ENCODE measurements at regions not wholly inside any gene's neighbourhood (a gene's known extent, or its start where the extent isn't known, plus 50 kb on each side); places are given as distances from the start of the nearest gene placed in this dataset.
"Not testable (repeated sequence)": the region's sequence is repeated elsewhere in the genome, so short reads cannot be mapped to it uniquely, and the experiment has no call there.

GRCh38 chr1:104593413-104594187 is 843.9 kb downstream of the AMY1C start:
- Histone ChIP-seq H3K36me3 (ENCODE audit: control insufficient read depth, insufficient read depth, low read length) (no peaks in the 10 kb centered on the region), H3K27me3 (ENCODE audit: control insufficient read depth, insufficient read depth, low read length) (no peaks in the 10 kb centered on the region), H3K9ac (ENCODE audit: low read length) (no peak overlapping the region), H3K27ac (ENCODE audit: low read depth, low read length) (no peak overlapping the region), H3K4me1 (ENCODE audit: control insufficient read depth, insufficient read depth, low read length) (no peaks in the 10 kb centered on the region), H3K4me3 (ENCODE audit: low read length) (no peak overlapping the region)

- no peaks in the 10 kb centered on the region for H3K36me3 ChIP-seq (ENCODE audit: control insufficient read depth, insufficient read depth, low read length)
- no peak overlapping the region for H3K27ac ChIP-seq (ENCODE audit: low read depth, low read length)
- H3K4me3 ChIP-seq (ENCODE audit: low read length): no peak overlapping the region
- H3K9ac ChIP-seq (ENCODE audit: low read length): no peak overlapping the region
- no peaks in the 10 kb centered on the region for H3K27me3 ChIP-seq (ENCODE audit: control insufficient read depth, insufficient read depth, low read length)
- H3K4me1 ChIP-seq (ENCODE audit: control insufficient read depth, insufficient read depth, low read length): no peaks in the 10 kb centered on the region
Observed at GRCh38 chr1:104617474-104617873, 867.8 kb downstream of the AMY1C start.

- Histone ChIP-seq H3K27ac (ENCODE audit: low read depth, low read length) (no peak overlapping the region), H3K36me3 (ENCODE audit: control insufficient read depth, insufficient read depth, low read length) (no peaks in the 10 kb centered on the region), H3K9ac (ENCODE audit: low read length) (no peak overlapping the region), H3K4me1 (ENCODE audit: control insufficient read depth, insufficient read depth, low read length) (no peaks in the 10 kb centered on the region), H3K27me3 (ENCODE audit: control insufficient read depth, insufficient read depth, low read length) (no peaks in the 10 kb centered on the region), H3K4me3 (ENCODE audit: low read length) (no peak overlapping the region)
Observed at GRCh38 chr1:104621221-104621620, 871.5 kb downstream of the AMY1C start.

- Histone ChIP-seq H3K4me1 (ENCODE audit: control insufficient read depth, insufficient read depth, low read length) (no peaks in the 10 kb centered on the region), H3K9ac (ENCODE audit: low read length) (no peak overlapping the region), H3K36me3 (ENCODE audit: control insufficient read depth, insufficient read depth, low read length) (no peaks in the 10 kb centered on the region), H3K4me3 (ENCODE audit: low read length) (no peak overlapping the region), H3K27ac (ENCODE audit: low read depth, low read length) (no peak overlapping the region), H3K27me3 (ENCODE audit: control insufficient read depth, insufficient read depth, low read length) (no peaks in the 10 kb centered on the region)
Observed at GRCh38 chr1:104624538-104624937, 874.8 kb downstream of the AMY1C start.

- Histone ChIP-seq H3K9ac (ENCODE audit: low read length) (no peak overlapping the region), H3K4me3 (ENCODE audit: low read length) (no peak overlapping the region), H3K27ac (ENCODE audit: low read depth, low read length) (no peak overlapping the region), H3K4me1 (ENCODE audit: control insufficient read depth, insufficient read depth, low read length) (no peaks in the 10 kb centered on the region), H3K27me3 (ENCODE audit: control insufficient read depth, insufficient read depth, low read length) (no peaks in the 10 kb centered on the region), H3K36me3 (ENCODE audit: control insufficient read depth, insufficient read depth, low read length) (no peaks in the 10 kb centered on the region)
Observed at GRCh38 chr1:104629589-104629988, 879.9 kb downstream of the AMY1C start.

- no peaks in the 10 kb centered on the region for H3K36me3 ChIP-seq (ENCODE audit: control insufficient read depth, insufficient read depth, low read length)
- H3K27me3 ChIP-seq (ENCODE audit: control insufficient read depth, insufficient read depth, low read length): no peaks in the 10 kb centered on the region
- no peaks in the 10 kb centered on the region for H3K4me1 ChIP-seq (ENCODE audit: control insufficient read depth, insufficient read depth, low read length)
- no peak overlapping the region for H3K9ac ChIP-seq (ENCODE audit: low read length)
- no peak overlapping the region for H3K27ac ChIP-seq (ENCODE audit: low read depth, low read length)
- no peak overlapping the region for H3K4me3 ChIP-seq (ENCODE audit: low read length)
Observed at GRCh38 chr1:104630567-104631149, 881.0 kb downstream of the AMY1C start.

GRCh38 chr1:104636581-104636980 is 886.9 kb downstream of the AMY1C start:
- H3K27me3 ChIP-seq (ENCODE audit: control insufficient read depth, insufficient read depth, low read length): no peaks in the 10 kb centered on the region
- H3K9ac ChIP-seq (ENCODE audit: low read length): no peak overlapping the region
- H3K27ac ChIP-seq (ENCODE audit: low read depth, low read length): no peak overlapping the region
- no peaks in the 10 kb centered on the region for H3K36me3 ChIP-seq (ENCODE audit: control insufficient read depth, insufficient read depth, low read length)
- no peak overlapping the region for H3K4me3 ChIP-seq (ENCODE audit: low read length)
- no peaks in the 10 kb centered on the region for H3K4me1 ChIP-seq (ENCODE audit: control insufficient read depth, insufficient read depth, low read length)

- H3K4me3 ChIP-seq (ENCODE audit: low read length): no peak overlapping the region
- H3K27ac ChIP-seq (ENCODE audit: low read depth, low read length): no peak overlapping the region
- no peaks in the 10 kb centered on the region for H3K36me3 ChIP-seq (ENCODE audit: control insufficient read depth, insufficient read depth, low read length)
- H3K27me3 ChIP-seq (ENCODE audit: control insufficient read depth, insufficient read depth, low read length): no peaks in the 10 kb centered on the region
- H3K4me1 ChIP-seq (ENCODE audit: control insufficient read depth, insufficient read depth, low read length): peaks cover 2% of the 10 kb centered on the region
- H3K9ac ChIP-seq (ENCODE audit: low read length): no peak overlapping the region
Observed at GRCh38 chr1:104646233-104646632, 896.5 kb downstream of the AMY1C start.

GRCh38 chr1:104648269-104648691 is 898.6 kb downstream of the AMY1C start:
- no peak overlapping the region for H3K9ac ChIP-seq (ENCODE audit: low read length)
- H3K36me3 ChIP-seq (ENCODE audit: control insufficient read depth, insufficient read depth, low read length): no peaks in the 10 kb centered on the region
- H3K27me3 ChIP-seq (ENCODE audit: control insufficient read depth, insufficient read depth, low read length): no peaks in the 10 kb centered on the region
- H3K4me3 ChIP-seq (ENCODE audit: low read length): no peak overlapping the region
- no peak overlapping the region for H3K27ac ChIP-seq (ENCODE audit: low read depth, low read length)
- peaks cover 2% of the 10 kb centered on the region for H3K4me1 ChIP-seq (ENCODE audit: control insufficient read depth, insufficient read depth, low read length)

- not testable (repeated sequence) for H3K4me3 ChIP-seq (ENCODE audit: low read length); H3K36me3 ChIP-seq (ENCODE audit: control insufficient read depth, insufficient read depth, low read length); H3K27me3 ChIP-seq (ENCODE audit: control insufficient read depth, insufficient read depth, low read length); H3K4me1 ChIP-seq (ENCODE audit: control insufficient read depth, insufficient read depth, low read length); H3K9ac ChIP-seq (ENCODE audit: low read length); H3K27ac ChIP-seq (ENCODE audit: low read depth, low read length)
Observed at GRCh38 chr1:104664374-104664773, 914.7 kb downstream of the AMY1C start.

- Histone ChIP-seq H3K9ac (ENCODE audit: low read length) (no peak overlapping the region), H3K4me3 (ENCODE audit: low read length) (no peak overlapping the region), H3K27ac (ENCODE audit: low read depth, low read length) (no peak overlapping the region), H3K4me1 (ENCODE audit: control insufficient read depth, insufficient read depth, low read length) (no peaks in the 10 kb centered on the region), H3K36me3 (ENCODE audit: control insufficient read depth, insufficient read depth, low read length) (no peaks in the 10 kb centered on the region), H3K27me3 (ENCODE audit: control insufficient read depth, insufficient read depth, low read length) (no peaks in the 10 kb centered on the region)
Observed at GRCh38 chr1:104665300-104665699, 915.6 kb downstream of the AMY1C start.

- Histone ChIP-seq H3K4me3 (ENCODE audit: low read length) (no peak overlapping the region), H3K27me3 (ENCODE audit: control insufficient read depth, insufficient read depth, low read length) (no peaks in the 10 kb centered on the region), H3K4me1 (ENCODE audit: control insufficient read depth, insufficient read depth, low read length) (no peaks in the 10 kb centered on the region), H3K9ac (ENCODE audit: low read length) (no peak overlapping the region), H3K36me3 (ENCODE audit: control insufficient read depth, insufficient read depth, low read length) (no peaks in the 10 kb centered on the region), H3K27ac (ENCODE audit: low read depth, low read length) (no peak overlapping the region)
Observed at GRCh38 chr1:104671684-104672353, 922.1 kb downstream of the AMY1C start.
